K562 (cell line): ENCODE measurements at regions not wholly inside any gene's neighbourhood (a gene's known extent, or its start where the extent isn't known, plus 50 kb on each side); places are given as distances from the start of the nearest gene placed in this dataset.
A peak's percentile ranks its signal among the peaks of the same experiment; 100 is the strongest.

Source experiments
- AFF1 ChIP-seq, 2 experiments: fragments of 450-650 bp; IDR thresholded peaks; 2 replicates each; pipeline ENCODE4 v1.6.1; 2018; ENCODE audit warnings: mild to moderate bottlenecking in 2 of 2, low read depth in 1 of 2; ENCODE audit not compliant: partially characterized antibody in 2 of 2
- ARID1B ChIP-seq: fragments of 450-650 bp; IDR thresholded peaks from 2 replicates; pipeline ENCODE4 v1.6.1; 2016; ENCODE audit warnings: antibody characterized with exemption, mild to moderate bottlenecking, inconsistent platforms
- CHD4 ChIP-seq: fragments of 200-600 bp; sonication (generic); IDR thresholded peaks from 3 replicates; pipeline ENCODE4 v1.6.1; 2012; ENCODE audit warnings: low read depth, mild to moderate bottlenecking, mixed read lengths, low read length, inconsistent platforms; ENCODE audit not compliant: insufficient read depth, insufficient replicate concordance, poor library complexity, severe bottlenecking
- COPS2 ChIP-seq: fragments of 450-650 bp; conservative IDR thresholded peaks from 2 replicates; pipeline ENCODE4 v1.6.1; 2016; ENCODE audit warnings: mild to moderate bottlenecking, moderate library complexity
- LEF1 ChIP-seq: fragments of 450-650 bp; IDR thresholded peaks from 2 replicates; pipeline ENCODE4 v1.6.1; 2016; ENCODE audit warnings: mild to moderate bottlenecking
- MEF2A ChIP-seq: IDR thresholded peaks from 2 replicates; pipeline ENCODE4 v1.6.1; 2011; ENCODE audit warnings: low read depth, mild to moderate bottlenecking, low read length, moderate library complexity; ENCODE audit not compliant: control insufficient read depth
- NCOA6 ChIP-seq: fragments of 450-650 bp; IDR thresholded peaks from 2 replicates; pipeline ENCODE4 v1.6.1; 2017; ENCODE audit warnings: mild to moderate bottlenecking
- NCOR1 ChIP-seq: fragments of 450-650 bp; IDR thresholded peaks from 2 replicates; pipeline ENCODE4 v1.6.1; 2016; ENCODE audit warnings: mild to moderate bottlenecking, moderate library complexity
- NELFE ChIP-seq: IDR thresholded peaks from 2 replicates; pipeline ENCODE4 v1.6.1; 2011; ENCODE audit warnings: mild to moderate bottlenecking; ENCODE audit not compliant: insufficient read depth, insufficient read length
- NR0B1 ChIP-seq: fragments of 450-650 bp; IDR thresholded peaks from one replicate; pipeline ENCODE4 v1.6.1; 2018; ENCODE audit warnings: mild to moderate bottlenecking, moderate library complexity; ENCODE audit not compliant: partially characterized antibody
- NR4A1 ChIP-seq, 2 experiments: fragments of 250-450 bp in 1 of 2; fragments of 450-650 bp in 1 of 2; sonication (Bioruptor Pico) in 1 of 2; IDR thresholded peaks; 2 replicates each; pipeline versions ENCODE4 v1.4.0 to v1.6.1; 2016 to 2020; ENCODE audit warnings: mild to moderate bottlenecking in 2 of 2, missing compliant biosample characterization in 1 of 2, missing genetic modification characterization in 1 of 2, moderate library complexity in 1 of 2
- PHB2 ChIP-seq: fragments of 450-650 bp; IDR thresholded peaks from 2 replicates; pipeline ENCODE4 v1.6.1; 2017; ENCODE audit warnings: low read depth
- RBM15 ChIP-seq: fragments of 200-400 bp; formaldehyde crosslinking; IDR thresholded peaks from 2 replicates; pipeline ENCODE4 v1.6.1; 2018; ENCODE audit warnings: mild to moderate bottlenecking, low read length, moderate library complexity; ENCODE audit not compliant: insufficient read depth
- SIN3A ChIP-seq, 2 experiments: fragments of 150-350 bp in 1 of 2; IDR thresholded peaks; 2 replicates each; pipeline ENCODE4 v1.6.1; 2011 to 2016; ENCODE audit warnings: borderline replicate concordance in 2 of 2, low read depth in 2 of 2, low read length in 2 of 2, mild to moderate bottlenecking in 2 of 2, moderate library complexity in 2 of 2; ENCODE audit not compliant: control insufficient read depth in 1 of 2
- SMAD2 ChIP-seq: fragments of 150-350 bp; IDR thresholded peaks from 2 replicates; pipeline ENCODE4 v1.6.1; 2014; ENCODE audit warnings: low read depth, mild to moderate bottlenecking, low read length
- SMAD4 ChIP-seq: fragments of 250-450 bp; sonication (Bioruptor Pico); conservative IDR thresholded peaks from 2 replicates; pipeline ENCODE4 v1.8.0; 2021; ENCODE audit warnings: inconsistent platforms, mild to moderate bottlenecking, moderate library complexity
- TAF1 ChIP-seq: IDR thresholded peaks from 2 replicates; pipeline ENCODE4 v1.6.1; 2011; ENCODE audit warnings: mild to moderate bottlenecking, low read length, moderate library complexity; ENCODE audit not compliant: insufficient read depth, control insufficient read depth, severe bottlenecking; ENCODE audit errors: extremely low read depth
- TBL1XR1 ChIP-seq, 2 experiments: IDR thresholded peaks; 2 replicates each; pipeline ENCODE4 v1.6.1; 2012; ENCODE audit warnings: improper control_type of control experiment in 2 of 2, low read length in 2 of 2, mild to moderate bottlenecking in 1 of 2
- ZC3H11A ChIP-seq: IDR thresholded peaks from 2 replicates; pipeline ENCODE4 v1.6.1; 2012; ENCODE audit warnings: low read depth, low read length, improper control_type of control experiment
- ZFPM2 ChIP-seq: fragments of 250-450 bp; sonication (Bioruptor Pico); IDR thresholded peaks from 2 replicates; pipeline ENCODE4 v1.5.1; 2022; ENCODE audit warnings: mild to moderate bottlenecking
- ZNF589 ChIP-seq: fragments of 200-800 bp; sonication (Bioruptor generic); IDR thresholded peaks from 2 replicates; pipeline ENCODE4 v1.6.1; 2016; ENCODE audit warnings: low read depth, missing genetic modification characterization, missing compliant biosample characterization
- ZNF79 ChIP-seq: fragments of 250-450 bp; sonication (Bioruptor Pico); IDR thresholded peaks from 2 replicates; pipeline ENCODE4 v1.4.0; 2020; ENCODE audit warnings: low read depth, mild to moderate bottlenecking, moderate library complexity

GRCh38 chr15:95170561-95171380, 939.4 kb downstream of the MCTP2 start (continued):
- TF ChIP-seq NCOR1 (peak; percentile 93), AFF1 (IDR thresholded peaks at IDR 0.05; ENCODE audit: low read depth in 1 of 2, partially characterized antibody in 2 of 2) (no peak), MEF2A (peak; percentile 58; the same call in 1 of the 2 replicates), SMAD4 (CRISPR knock-in tag) (peak; percentile 90), NELFE (no peak), RBM15 (no peak), NR4A1 (CRISPR knock-in tag; IDR thresholded peaks at IDR 0.05) (no peak), NR4A1 (tag; IDR thresholded peaks at IDR 0.05) (no peak; the same call in 1 of the 2 replicates), NR0B1 (no peak), CHD4 (no peak), ARID1B (peak; percentile 94), SIN3A (IDR thresholded peaks at IDR 0.05; ENCODE audit: borderline replicate concordance in 2 of 2, control insufficient read depth in 1 of 2, low read depth in 2 of 2, low read length in 2 of 2) (no peak), ZC3H11A (no peak), ZNF589 (no peak), COPS2 (no peak), TBL1XR1 (IDR thresholded peaks at IDR 0.05; ENCODE audit: low read length in 2 of 2) (peak; percentile 87 to 96), TAF1 (no peak), NCOA6 (peak; percentile 55), ZNF79 (no peak), SMAD2 (no peak), ZFPM2 (no peak), LEF1 (peak; percentile 97), PHB2 (no peak)
